NCI-H526 treated with DMSO at 0.1 percent for 48 hours (cell line): ENCODE measurements at regions not wholly inside any gene's neighbourhood (a gene's known extent, or its start where the extent isn't known, plus 50 kb on each side); places are given as distances from the start of the nearest gene placed in this dataset.

Experiments used
- DNase-seq: peaks from one replicate; lab custom pipeline; 2025; lab: John Stamatoyannopoulos, UW

- no peak for DNase-seq
Measured at GRCh38 chr11:13220148-13220547, 57.4 kb upstream of the BMAL1 start.

GRCh38 chr11:13221722-13222121 lies 55.9 kb upstream of the BMAL1 start:
- no peak for DNase-seq

- no peak for DNase-seq
Measured at GRCh38 chr11:13222285-13222684, 55.3 kb upstream of the BMAL1 start.

- DNase-seq = no peak
Measured at GRCh38 chr11:13223112-13223511, 54.5 kb upstream of the BMAL1 start.

- DNase-seq = no peak
Measured at GRCh38 chr11:13224324-13224723, 53.3 kb upstream of the BMAL1 start.

DNA sequence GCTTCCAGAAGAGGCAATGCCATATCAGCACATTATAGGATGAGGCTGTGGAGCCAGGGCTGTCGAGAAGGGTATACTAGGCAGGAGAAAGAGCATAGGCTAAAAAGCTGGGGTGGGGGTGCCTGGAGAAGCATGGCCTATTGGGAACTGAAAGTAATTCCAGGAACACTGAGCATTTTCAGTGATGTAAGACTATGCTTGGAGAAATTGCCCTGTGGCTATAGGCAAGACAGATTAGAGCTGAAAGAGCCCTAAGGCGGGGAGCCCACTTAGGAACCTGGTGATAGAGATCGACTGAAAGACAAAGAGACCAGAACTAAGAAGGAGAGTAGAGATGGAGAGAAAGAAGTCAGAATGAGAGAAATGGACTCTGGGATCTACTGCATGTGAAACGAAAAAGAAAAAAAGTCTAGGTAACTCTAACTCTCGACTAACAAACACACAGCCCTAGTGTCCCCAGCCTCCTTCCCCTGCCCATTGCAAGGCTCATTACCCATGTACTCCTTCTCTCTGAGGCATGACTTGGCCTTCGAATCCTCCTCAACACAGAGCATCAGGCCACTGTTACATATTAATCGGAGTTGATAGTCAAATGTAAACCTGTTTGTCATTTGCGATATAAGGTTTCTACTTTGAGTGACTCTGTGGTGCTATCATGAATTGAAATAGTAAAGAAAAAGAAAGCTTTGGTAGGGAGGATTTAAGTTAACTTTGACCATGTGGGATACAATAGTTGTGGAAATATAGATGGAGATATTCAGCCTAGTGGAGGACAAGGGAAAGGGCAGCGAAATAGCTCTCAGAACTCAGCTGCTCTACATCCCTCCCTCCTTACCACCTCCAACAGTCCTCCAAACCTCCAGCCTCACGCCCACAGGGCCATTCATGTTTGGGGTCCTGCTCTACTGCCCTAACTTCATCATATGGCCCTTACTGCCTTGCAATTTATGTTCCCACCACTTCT lies 52.3 kb upstream of the BMAL1 start:
- no peak for DNase-seq

GRCh38 chr11:13227676-13228255 lies 49.8 kb upstream of the BMAL1 start:
- no peak for DNase-seq
